ENCODE measurements at regions not wholly inside any gene's neighbourhood (a gene's known extent, or its start where the extent isn't known, plus 50 kb on each side); places are given as distances from the start of the nearest gene placed in this dataset.

DNA sequence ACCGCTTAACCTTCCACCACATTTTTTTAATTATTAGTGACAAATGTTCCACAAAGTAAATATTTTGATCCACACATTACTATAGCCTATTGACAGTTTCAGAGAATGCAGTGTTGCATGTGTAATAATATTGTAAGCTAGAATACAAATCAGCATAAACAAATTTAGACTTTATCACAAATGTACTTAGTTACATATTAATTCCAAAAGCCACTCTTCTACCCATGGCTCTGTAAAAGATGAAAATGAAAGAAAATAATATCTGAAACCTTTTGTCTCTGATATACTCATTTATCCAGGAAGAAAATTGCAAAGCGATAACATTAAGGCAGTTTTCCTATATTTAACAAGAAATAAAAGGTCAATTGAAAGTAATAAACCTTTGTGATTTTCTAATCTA is 954.0 kb upstream of the MAN1A1 start:
- 59% methylated on average over 2 of the region's 2 CpGs for WGBS, 2 experiments (ENCODE audit: low coverage in 1 of 2, low lambda C conversion rate in 2 of 2, missing lambda C conversion rate in 2 of 2)
- Histone ChIP-seq H3K27me3 (replicated peaks; ENCODE audit: insufficient read depth) (no peaks in the 10 kb centered on the region), H3K27ac (no peak overlapping the region), H3K9ac (no peak overlapping the region), H3K9me2 (ENCODE audit: insufficient read depth) (no peaks in the 10 kb centered on the region), H3K9me3 (ENCODE audit: low read depth) (no peaks in the 10 kb centered on the region), H3F3A (ENCODE audit: insufficient read depth) (no peaks in the 10 kb centered on the region), H3K36me3 (ENCODE audit: low read depth) (no peaks in the 10 kb centered on the region), H2AFZ (no peak overlapping the region), H3K4me3 (no peak overlapping the region), H3K4me2 (ENCODE audit: unreplicated experiment) (no peak overlapping the region), H4K20me1 (ENCODE audit: insufficient read depth) (no peaks in the 10 kb centered on the region), H3K4me1 (ENCODE audit: insufficient read depth) (no peaks in the 10 kb centered on the region), H3K79me2 (ENCODE audit: insufficient read depth) (no peaks in the 10 kb centered on the region)
- no peak for DNase-seq
- in situ Hi-C loops (cut with MboI) = no loop called here
- no peak for TF ChIP-seq EZH2 (IDR thresholded peaks at IDR 0.05; ENCODE audit: insufficient read depth, poor library complexity, severe bottlenecking)
- no peak for TF ChIP-seq EZH2phosphoT487 (IDR thresholded peaks at IDR 0.05; ENCODE audit: insufficient read depth, low read depth)

DNA sequence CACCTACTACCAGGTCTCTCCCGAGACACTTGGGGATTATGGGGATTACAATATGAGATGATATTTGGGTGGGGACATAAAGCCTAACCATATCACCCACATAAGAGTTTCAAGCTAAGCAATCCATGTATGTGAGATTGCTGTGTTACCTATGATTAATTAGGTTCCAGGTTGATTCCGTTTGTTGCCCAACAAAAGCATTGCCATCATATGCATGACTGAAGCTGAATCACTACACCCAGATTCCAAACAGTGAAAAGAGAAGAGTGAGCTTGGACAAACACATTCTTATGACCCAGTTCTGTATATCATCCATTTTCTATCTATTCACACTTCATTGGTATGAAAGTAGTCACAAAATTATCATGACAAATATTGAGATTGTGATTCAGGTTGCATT is 952.5 kb upstream of the MAN1A1 start:
- H4K20me1 ChIP-seq (ENCODE audit: insufficient read depth) = no peaks in the 10 kb centered on the region
- no peaks in the 10 kb centered on the region for H3K79me2 ChIP-seq (ENCODE audit: insufficient read depth)
- H3K4me2 ChIP-seq (ENCODE audit: unreplicated experiment) = no peak overlapping the region
- no peak overlapping the region for H3K4me3 ChIP-seq
- no peak overlapping the region for H3K9ac ChIP-seq
- H3K36me3 ChIP-seq (ENCODE audit: low read depth) = no peaks in the 10 kb centered on the region
- TF ChIP-seq EZH2 (IDR thresholded peaks at IDR 0.05; ENCODE audit: insufficient read depth, poor library complexity, severe bottlenecking) = no peak
- no peak for TF ChIP-seq EZH2phosphoT487 (IDR thresholded peaks at IDR 0.05; ENCODE audit: insufficient read depth, low read depth)
- H3K9me3 ChIP-seq (ENCODE audit: low read depth) = no peaks in the 10 kb centered on the region
- H3K4me1 ChIP-seq (ENCODE audit: insufficient read depth) = no peaks in the 10 kb centered on the region
- DNase-seq = no peak
- WGBS, 2 experiments (ENCODE audit: low coverage in 1 of 2, low lambda C conversion rate in 2 of 2, missing lambda C conversion rate in 2 of 2) = 55 to 72% methylated on average over 2 of the region's 2 CpGs
- no peak overlapping the region for H2AFZ ChIP-seq
- no peak overlapping the region for H3K27ac ChIP-seq
- no peaks in the 10 kb centered on the region for H3K9me2 ChIP-seq (ENCODE audit: insufficient read depth)
- H3K27me3 ChIP-seq (replicated peaks; ENCODE audit: insufficient read depth) = no peaks in the 10 kb centered on the region
- no peaks in the 10 kb centered on the region for H3F3A ChIP-seq (ENCODE audit: insufficient read depth)
- in situ Hi-C loops (cut with MboI) = no loop called here

DNA sequence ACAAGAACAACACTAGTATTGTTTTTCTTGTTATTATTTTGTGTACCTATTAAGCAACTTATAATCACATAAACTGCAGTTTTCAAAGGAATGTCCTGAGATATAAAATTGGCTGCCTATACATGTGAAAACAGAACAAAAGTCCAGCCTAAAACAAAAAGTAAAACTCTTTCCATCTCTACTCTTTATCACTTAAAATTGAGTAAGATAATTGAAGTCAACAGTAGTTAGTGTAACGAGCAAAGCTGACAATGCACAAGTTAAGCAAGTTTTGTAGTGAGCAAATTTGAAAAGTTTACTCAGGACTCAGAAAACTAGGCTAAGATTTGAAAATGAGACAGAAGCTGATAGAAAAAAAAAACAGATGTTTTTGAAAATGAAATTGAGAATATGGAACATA is 941.4 kb upstream of the MAN1A1 start:
- DNase-seq = no peak
- H3K4me1 ChIP-seq (ENCODE audit: insufficient read depth) = no peaks in the 10 kb centered on the region
- H4K20me1 ChIP-seq (ENCODE audit: insufficient read depth) = no peaks in the 10 kb centered on the region
- H3K9me3 ChIP-seq (ENCODE audit: low read depth) = no peaks in the 10 kb centered on the region
- H3K4me2 ChIP-seq (ENCODE audit: unreplicated experiment) = no peak overlapping the region
- no peaks in the 10 kb centered on the region for H3F3A ChIP-seq (ENCODE audit: insufficient read depth)
- no peaks in the 10 kb centered on the region for H3K36me3 ChIP-seq (ENCODE audit: low read depth)
- no peak for TF ChIP-seq EZH2 (IDR thresholded peaks at IDR 0.05; ENCODE audit: insufficient read depth, poor library complexity, severe bottlenecking)
- no peak for TF ChIP-seq EZH2phosphoT487 (IDR thresholded peaks at IDR 0.05; ENCODE audit: insufficient read depth, low read depth)
- no peaks in the 10 kb centered on the region for H3K27me3 ChIP-seq (replicated peaks; ENCODE audit: insufficient read depth)
- in situ Hi-C loops (cut with MboI) = no loop called here
- no peaks in the 10 kb centered on the region for H3K79me2 ChIP-seq (ENCODE audit: insufficient read depth)
- H3K9me2 ChIP-seq (ENCODE audit: insufficient read depth) = no peaks in the 10 kb centered on the region
- H3K9ac ChIP-seq = no peak overlapping the region
- no peak overlapping the region for H3K27ac ChIP-seq
- 16 to 29% methylated on average over 1 of the region's 1 CpG for WGBS, 2 experiments (ENCODE audit: low coverage in 1 of 2, low lambda C conversion rate in 2 of 2, missing lambda C conversion rate in 2 of 2)
- H3K4me3 ChIP-seq = no peak overlapping the region
- no peak overlapping the region for H2AFZ ChIP-seq

DNA sequence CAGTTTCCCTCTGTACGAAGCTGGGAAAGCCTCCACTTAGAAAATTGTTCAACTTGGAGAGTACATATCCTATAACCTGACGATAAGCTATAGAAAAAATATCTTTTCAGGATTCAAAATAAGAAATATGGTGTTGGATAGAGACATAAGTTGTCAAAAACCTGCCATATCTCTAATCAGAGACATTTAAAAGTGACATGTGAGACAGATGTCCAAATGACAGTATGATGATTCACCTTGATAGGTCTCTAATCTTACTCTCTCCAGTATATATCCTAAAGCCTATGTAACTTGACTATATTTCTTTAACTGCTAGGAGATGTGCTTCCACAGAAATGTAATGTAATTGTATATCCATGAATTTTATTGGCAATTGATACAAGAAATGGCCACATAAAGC is 932.4 kb upstream of the MAN1A1 start:
- 51 to 52% methylated on average over 2 of the region's 2 CpGs for WGBS, 2 experiments (ENCODE audit: low coverage in 1 of 2, low lambda C conversion rate in 2 of 2, missing lambda C conversion rate in 2 of 2)
- H3K36me3 ChIP-seq (ENCODE audit: low read depth) = no peaks in the 10 kb centered on the region
- H3K4me1 ChIP-seq (ENCODE audit: insufficient read depth) = no peaks in the 10 kb centered on the region
- no peaks in the 10 kb centered on the region for H4K20me1 ChIP-seq (ENCODE audit: insufficient read depth)
- H3K27me3 ChIP-seq (replicated peaks; ENCODE audit: insufficient read depth) = no peaks in the 10 kb centered on the region
- no peaks in the 10 kb centered on the region for H3K9me3 ChIP-seq (ENCODE audit: low read depth)
- H3F3A ChIP-seq (ENCODE audit: insufficient read depth) = no peaks in the 10 kb centered on the region
- no peaks in the 10 kb centered on the region for H3K9me2 ChIP-seq (ENCODE audit: insufficient read depth)
- TF ChIP-seq EZH2 (IDR thresholded peaks at IDR 0.05; ENCODE audit: insufficient read depth, poor library complexity, severe bottlenecking) = no peak
- no peak for TF ChIP-seq EZH2phosphoT487 (IDR thresholded peaks at IDR 0.05; ENCODE audit: insufficient read depth, low read depth)
- H3K27ac ChIP-seq = no peak overlapping the region
- no peak for DNase-seq
- no peak overlapping the region for H2AFZ ChIP-seq
- no peak overlapping the region for H3K4me3 ChIP-seq
- H3K79me2 ChIP-seq (ENCODE audit: insufficient read depth) = no peaks in the 10 kb centered on the region
- in situ Hi-C loops (cut with MboI) = no loop called here
- no peak overlapping the region for H3K4me2 ChIP-seq (ENCODE audit: unreplicated experiment)
- no peak overlapping the region for H3K9ac ChIP-seq
